Fibroblast of lung (primary cell): ENCODE measurements at regions not wholly inside any gene's neighbourhood (a gene's known extent, or its start where the extent isn't known, plus 50 kb on each side); places are given as distances from the start of the nearest gene placed in this dataset.
"Not testable (repeated sequence)": the region's sequence is repeated elsewhere in the genome, so short reads cannot be mapped to it uniquely, and the experiment has no call there.

Source experiments
- DNase-seq, 2 donors: peaks; one replicate each; pipeline versions ENCODE4 v3.0.0 to v3.0.0-alpha.2; 2010; ENCODE audit warnings: low read depth in 2 of 2
- H2AFZ ChIP-seq: 2 replicates; pipeline ENCODE4 v1.5.1; 2012; ENCODE audit warnings: low read length, control low read depth, inconsistent platforms
- H3K27ac ChIP-seq: 2 replicates; pipeline ENCODE4 v1.5.1; 2011; ENCODE audit warnings: low read length, control low read depth; ENCODE audit not compliant: insufficient read depth
- H3K27me3 ChIP-seq: 2 replicates; pipeline ENCODE4 v1.5.1; 2011; ENCODE audit warnings: mild to moderate bottlenecking, low read length; ENCODE audit not compliant: control insufficient read depth, insufficient read depth
- H3K36me3 ChIP-seq: 2 replicates; pipeline ENCODE4 v1.5.1; 2011; ENCODE audit warnings: low read length; ENCODE audit not compliant: control insufficient read depth, insufficient read depth
- H3K4me1 ChIP-seq: 2 replicates; pipeline ENCODE4 v1.5.1; 2011; ENCODE audit warnings: low read length; ENCODE audit not compliant: control insufficient read depth, insufficient read depth; ENCODE audit errors: extremely low read depth
- H3K4me2 ChIP-seq: 2 replicates; pipeline ENCODE4 v1.5.1; 2011; ENCODE audit warnings: low read length, control low read depth; ENCODE audit not compliant: insufficient read depth; ENCODE audit errors: extremely low read depth
- H3K4me3 ChIP-seq, 4 experiments: fragments of 200-600 bp in 1 of 4; sonication (generic) in 1 of 4; replicated peaks in 1 of 4; 2 replicates each; pipeline ENCODE4 v1.5.1; 2011 to 2016; ENCODE audit warnings: low read length in 4 of 4, low read depth in 3 of 4, mild to moderate bottlenecking in 3 of 4, control low read depth in 2 of 4, inconsistent platforms in 1 of 4, mixed read lengths in 1 of 4; ENCODE audit not compliant: insufficient read depth in 1 of 4; ENCODE audit errors: control extremely low read depth in 1 of 4
- H3K79me2 ChIP-seq: 2 replicates; pipeline ENCODE4 v1.5.1; 2012; ENCODE audit warnings: mild to moderate bottlenecking, low read length, inconsistent platforms; ENCODE audit not compliant: control insufficient read depth, insufficient read depth
- H3K9ac ChIP-seq: 2 replicates; pipeline ENCODE4 v1.5.1; 2011; ENCODE audit warnings: mild to moderate bottlenecking, low read length, control low read depth; ENCODE audit not compliant: insufficient read depth
- H3K9me3 ChIP-seq: 2 replicates; pipeline ENCODE4 v1.5.1; 2012; ENCODE audit warnings: low read depth, low read length; ENCODE audit not compliant: control insufficient read depth, insufficient read depth
- H4K20me1 ChIP-seq: 2 replicates; pipeline ENCODE4 v1.5.1; 2011; ENCODE audit warnings: low read length; ENCODE audit not compliant: control insufficient read depth, insufficient read depth; ENCODE audit errors: extremely low read depth
- CTCF ChIP-seq, 2 donors: IDR thresholded peaks in 1 of 2; conservative IDR thresholded peaks in 1 of 2; 1 replicate in 1 of 2; 2 replicates in 1 of 2; pipeline ENCODE4 v1.5.1; 2011 to 2012; ENCODE audit warnings: low read length in 2 of 2, control low read depth in 1 of 2, inconsistent platforms in 1 of 2, low read depth in 1 of 2, mild to moderate bottlenecking in 1 of 2
- EZH2 ChIP-seq: IDR thresholded peaks from 2 replicates; pipeline ENCODE4 v1.5.1; 2012; ENCODE audit warnings: low read length, control low read depth, mild to moderate bottlenecking; ENCODE audit errors: missing control alignments

DNA sequence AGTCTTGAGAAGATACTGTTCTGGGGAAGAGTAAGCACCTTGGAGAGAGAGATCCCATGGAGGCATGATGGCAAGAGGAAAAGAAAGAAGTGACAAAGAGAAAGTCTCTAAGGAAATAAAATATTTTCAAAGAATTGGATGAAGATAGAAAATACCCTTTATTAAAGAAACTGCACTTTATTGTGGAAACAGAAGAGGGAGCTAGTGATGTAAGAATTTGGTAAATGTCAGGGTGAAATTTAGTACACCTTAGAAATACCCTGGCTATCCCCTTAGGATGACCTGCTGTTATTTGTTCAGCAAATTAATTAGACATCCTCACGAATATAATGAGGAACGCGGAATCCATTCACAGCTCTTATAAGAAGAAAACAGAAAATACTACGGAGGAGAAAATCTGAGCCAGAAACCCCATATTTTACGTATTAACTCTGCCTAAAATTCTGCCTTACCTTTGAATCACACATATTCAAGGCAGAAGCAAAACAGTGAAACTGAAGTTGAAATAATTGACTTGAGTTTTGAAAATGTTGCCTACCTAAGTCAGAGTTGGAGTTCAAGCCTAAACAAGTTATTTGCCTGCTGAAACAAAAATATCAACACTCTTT, 90.7 kb downstream of the TFPI2 start:
- no peak overlapping the region for H3K27ac ChIP-seq
- no peaks in the 10 kb centered on the region for H3K79me2 ChIP-seq
- no peak overlapping the region for H3K4me3 ChIP-seq
- H2AFZ ChIP-seq = no peak overlapping the region
- H3K27me3 ChIP-seq = no peaks in the 10 kb centered on the region
- no peaks in the 10 kb centered on the region for H3K9me3 ChIP-seq
- H3K36me3 ChIP-seq = no peaks in the 10 kb centered on the region
- no peak overlapping the region for H3K4me2 ChIP-seq
- H4K20me1 ChIP-seq = no peaks in the 10 kb centered on the region
- no peaks in the 10 kb centered on the region for H3K4me1 ChIP-seq
- H3K9ac ChIP-seq = no peak overlapping the region
- peak; percentile 11 to 30 for DNase-seq
- TF ChIP-seq CTCF (conservative IDR thresholded peaks at IDR 0.05 in 1 of 2, IDR thresholded peaks at IDR 0.05 in 1 of 2; ENCODE audit: low read depth in 1 of 2, low read length in 2 of 2) = peak; percentile 30 to 53
- no peak for TF ChIP-seq EZH2

GRCh38 chr7:93793084-93793697, 97.4 kb downstream of the TFPI2 start:
- H3K9me3 ChIP-seq, H3K4me2 ChIP-seq, H3K27ac ChIP-seq, H2AFZ ChIP-seq, DNase-seq, H3K27me3 ChIP-seq, H3K4me3 ChIP-seq, H3K9ac ChIP-seq, H3K4me1 ChIP-seq, H4K20me1 ChIP-seq, H3K36me3 ChIP-seq, H3K79me2 ChIP-seq: not testable (repeated sequence)

DNA sequence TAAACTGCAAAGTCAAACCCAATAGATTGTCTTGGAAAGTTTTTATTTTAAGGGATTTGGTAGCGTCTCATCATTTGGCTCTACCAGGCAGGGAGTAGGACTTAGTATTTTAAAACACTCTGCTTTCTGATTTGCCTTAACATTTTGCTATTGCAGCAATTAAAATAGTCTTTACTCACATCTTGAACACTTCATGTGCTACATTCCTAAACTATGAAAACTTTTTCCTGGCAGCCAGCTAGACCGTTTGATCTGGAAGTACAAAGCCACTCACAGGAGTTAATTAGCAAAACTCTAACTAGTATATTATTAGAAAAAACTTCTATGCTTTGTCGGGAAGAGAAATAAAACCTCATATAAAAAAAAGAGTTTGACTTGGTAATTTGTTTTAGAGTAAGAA, 111.4 kb downstream of the TFPI2 start:
- Histone ChIP-seq H4K20me1 (no peaks in the 10 kb centered on the region), H3K4me3 (no peak overlapping the region), H3K9me3 (no peaks in the 10 kb centered on the region), H2AFZ (no peak overlapping the region), H3K27ac (no peak overlapping the region), H3K79me2 (no peaks in the 10 kb centered on the region), H3K27me3 (no peaks in the 10 kb centered on the region), H3K36me3 (no peaks in the 10 kb centered on the region), H3K9ac (no peak overlapping the region), H3K4me1 (no peaks in the 10 kb centered on the region), H3K4me2 (no peak overlapping the region)
- no peak for TF ChIP-seq EZH2
- TF ChIP-seq CTCF (conservative IDR thresholded peaks at IDR 0.05 in 1 of 2, IDR thresholded peaks at IDR 0.05 in 1 of 2; ENCODE audit: low read depth in 1 of 2, low read length in 2 of 2) = no peak
- DNase-seq = peak in 1 of 2 donors; percentile 17
